Smooth muscle cell (in vitro differentiated cells): ENCODE measurements at regions not wholly inside any gene's neighbourhood (a gene's known extent, or its start where the extent isn't known, plus 50 kb on each side); places are given as distances from the start of the nearest gene placed in this dataset.

Experiments
- DNase-seq: peaks from one replicate; lab custom pipeline; 2025; ENCODE audit not compliant: unreplicated experiment; lab: John Stamatoyannopoulos, UW
- H2AFZ ChIP-seq: fragments of 200-600 bp; sonication (generic); 2 replicates; pipeline ENCODE4 v1.6.0; 2016; ENCODE audit warnings: antibody characterized with exemption, low read depth, mild to moderate bottlenecking
- H3F3A ChIP-seq: fragments of 200-600 bp; sonication (generic); 2 replicates; pipeline ENCODE4 v1.6.0; 2017; ENCODE audit warnings: antibody characterized with exemption, low read depth
- H3K27ac ChIP-seq: fragments of 200-600 bp; sonication (generic); 2 replicates; pipeline ENCODE4 v1.5.1; 2016; ENCODE audit warnings: low read depth, mild to moderate bottlenecking
- H3K27me3 ChIP-seq: fragments of 200-600 bp; sonication (generic); 2 replicates; pipeline ENCODE4 v1.6.1; 2016; ENCODE audit warnings: low read depth, mild to moderate bottlenecking
- H3K36me3 ChIP-seq: fragments of 200-600 bp; sonication (generic); 2 replicates; pipeline ENCODE4 v1.5.1; 2016; ENCODE audit warnings: low read depth
- H3K4me1 ChIP-seq: fragments of 200-600 bp; sonication (generic); 2 replicates; pipeline ENCODE4 v1.5.1; 2016; ENCODE audit warnings: low read depth
- H3K4me2 ChIP-seq: fragments of 200-600 bp; sonication (generic); 2 replicates; pipeline ENCODE4 v1.6.0; 2016; ENCODE audit warnings: mild to moderate bottlenecking
- H3K4me3 ChIP-seq: fragments of 200-600 bp; sonication (generic); 2 replicates; pipeline ENCODE4 v1.5.1; 2016; ENCODE audit warnings: mild to moderate bottlenecking
- H3K79me2 ChIP-seq: fragments of 200-600 bp; sonication (generic); 2 replicates; pipeline ENCODE4 v1.6.0; 2016; ENCODE audit warnings: low read depth, mild to moderate bottlenecking
- H3K9ac ChIP-seq: fragments of 200-600 bp; sonication (generic); 2 replicates; pipeline ENCODE4 v1.6.0; 2016; ENCODE audit warnings: low read depth
- H3K9me3 ChIP-seq: fragments of 200-600 bp; sonication (generic); replicated peaks from 2 replicates; pipeline ENCODE4 v1.5.1; 2016; ENCODE audit warnings: low read depth
- H4K20me1 ChIP-seq: fragments of 200-600 bp; sonication (generic); 2 replicates; pipeline ENCODE4 v1.6.0; 2016; ENCODE audit warnings: low read depth
- WGBS: methylation state at CpG from one replicate; pipeline ENCODE4 v1.1.7; 2016; ENCODE audit warnings: low lambda C conversion rate; 5-methylcytosine and 5-hydroxymethylcytosine counted together
- TF ChIP-seq, protein P1 (sequence below): fragments of 200-600 bp; sonication (generic); IDR thresholded peaks from 2 replicates; pipeline ENCODE4 v1.5.1; 2017; ENCODE audit warnings: borderline replicate concordance, mild to moderate bottlenecking, antibody characterized with exemption; ENCODE audit not compliant: insufficient read depth, poor library complexity, severe bottlenecking

- TF ChIP-seq, protein P1, sequence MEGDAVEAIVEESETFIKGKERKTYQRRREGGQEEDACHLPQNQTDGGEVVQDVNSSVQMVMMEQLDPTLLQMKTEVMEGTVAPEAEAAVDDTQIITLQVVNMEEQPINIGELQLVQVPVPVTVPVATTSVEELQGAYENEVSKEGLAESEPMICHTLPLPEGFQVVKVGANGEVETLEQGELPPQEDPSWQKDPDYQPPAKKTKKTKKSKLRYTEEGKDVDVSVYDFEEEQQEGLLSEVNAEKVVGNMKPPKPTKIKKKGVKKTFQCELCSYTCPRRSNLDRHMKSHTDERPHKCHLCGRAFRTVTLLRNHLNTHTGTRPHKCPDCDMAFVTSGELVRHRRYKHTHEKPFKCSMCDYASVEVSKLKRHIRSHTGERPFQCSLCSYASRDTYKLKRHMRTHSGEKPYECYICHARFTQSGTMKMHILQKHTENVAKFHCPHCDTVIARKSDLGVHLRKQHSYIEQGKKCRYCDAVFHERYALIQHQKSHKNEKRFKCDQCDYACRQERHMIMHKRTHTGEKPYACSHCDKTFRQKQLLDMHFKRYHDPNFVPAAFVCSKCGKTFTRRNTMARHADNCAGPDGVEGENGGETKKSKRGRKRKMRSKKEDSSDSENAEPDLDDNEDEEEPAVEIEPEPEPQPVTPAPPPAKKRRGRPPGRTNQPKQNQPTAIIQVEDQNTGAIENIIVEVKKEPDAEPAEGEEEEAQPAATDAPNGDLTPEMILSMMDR = no peak
- no peak overlapping the region for H3K9ac ChIP-seq
- no peak for DNase-seq
- no peak overlapping the region for H3K27ac ChIP-seq
- H3K36me3 ChIP-seq = no peaks in the 10 kb centered on the region
- no peaks in the 10 kb centered on the region for H3F3A ChIP-seq
- no peak overlapping the region for H3K4me3 ChIP-seq
- WGBS = 67% methylated on average over 2 of the region's 2 CpGs
- peaks cover 12% of the 10 kb centered on the region for H3K9me3 ChIP-seq
- H3K4me2 ChIP-seq = no peak overlapping the region
- H3K79me2 ChIP-seq = no peaks in the 10 kb centered on the region
- H3K4me1 ChIP-seq = no peaks in the 10 kb centered on the region
- no peaks in the 10 kb centered on the region for H3K27me3 ChIP-seq
- H4K20me1 ChIP-seq = no peaks in the 10 kb centered on the region
- H2AFZ ChIP-seq = no peak overlapping the region
Measured at GRCh38 chr7:153496257-153496656, 555.9 kb upstream of the DPP6 start.

DNA sequence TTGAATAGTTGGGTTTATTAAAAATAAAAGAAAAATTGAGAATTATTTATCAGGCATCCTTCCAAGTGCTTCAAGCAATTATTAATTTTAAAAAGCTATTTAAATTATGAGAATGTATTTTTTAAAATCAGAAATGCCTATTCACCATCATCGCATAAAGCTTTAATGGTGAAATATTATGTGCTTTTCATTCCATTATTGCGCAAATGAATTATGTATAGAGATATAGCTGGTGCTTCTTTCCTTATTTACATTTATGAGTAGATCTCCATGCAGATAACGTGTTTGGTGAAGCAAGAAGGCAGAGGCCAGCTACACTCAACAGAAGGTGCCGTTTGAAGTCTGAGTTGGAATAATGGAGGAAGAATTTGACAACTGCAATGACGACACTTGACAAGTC is 549.1 kb upstream of the DPP6 start:
- Histone ChIP-seq H3K4me3 (no peak overlapping the region), H3K9ac (no peak overlapping the region), H3K36me3 (no peaks in the 10 kb centered on the region), H3K27me3 (no peaks in the 10 kb centered on the region), H3F3A (no peaks in the 10 kb centered on the region), H2AFZ (no peak overlapping the region), H3K79me2 (no peaks in the 10 kb centered on the region), H3K4me1 (no peaks in the 10 kb centered on the region), H3K4me2 (no peak overlapping the region), H3K9me3 (no peaks in the 10 kb centered on the region), H4K20me1 (no peaks in the 10 kb centered on the region), H3K27ac (no peak overlapping the region)
- TF ChIP-seq, protein P1 = no peak
- WGBS = 85% methylated on average over 5 of the region's 5 CpGs
- DNase-seq = no peak

- no peaks in the 10 kb centered on the region for H4K20me1 ChIP-seq
- WGBS = 84% methylated on average over 17 of the region's 17 CpGs
Measured at GRCh38 chr7:153504288-153505075, 547.7 kb upstream of the DPP6 start.

More at GRCh38 chr7:153504288-153505075, 547.7 kb upstream of the DPP6 start:
- DNase-seq = no peak
- Histone ChIP-seq H3K9me3 (no peaks in the 10 kb centered on the region), H3K36me3 (no peaks in the 10 kb centered on the region), H3K9ac (no peak overlapping the region), H3K27me3 (no peaks in the 10 kb centered on the region), H3K27ac (no peak overlapping the region), H3K4me2 (no peak overlapping the region), H2AFZ (no peak overlapping the region), H3K4me1 (no peaks in the 10 kb centered on the region), H3K4me3 (no peak overlapping the region), H3F3A (no peaks in the 10 kb centered on the region), H3K79me2 (no peaks in the 10 kb centered on the region)
- TF ChIP-seq, protein P1 = no peak
